ENCODE measurements at regions not wholly inside any gene's neighbourhood (a gene's known extent, or its start where the extent isn't known, plus 50 kb on each side); places are given as distances from the start of the nearest gene placed in this dataset.

DNA sequence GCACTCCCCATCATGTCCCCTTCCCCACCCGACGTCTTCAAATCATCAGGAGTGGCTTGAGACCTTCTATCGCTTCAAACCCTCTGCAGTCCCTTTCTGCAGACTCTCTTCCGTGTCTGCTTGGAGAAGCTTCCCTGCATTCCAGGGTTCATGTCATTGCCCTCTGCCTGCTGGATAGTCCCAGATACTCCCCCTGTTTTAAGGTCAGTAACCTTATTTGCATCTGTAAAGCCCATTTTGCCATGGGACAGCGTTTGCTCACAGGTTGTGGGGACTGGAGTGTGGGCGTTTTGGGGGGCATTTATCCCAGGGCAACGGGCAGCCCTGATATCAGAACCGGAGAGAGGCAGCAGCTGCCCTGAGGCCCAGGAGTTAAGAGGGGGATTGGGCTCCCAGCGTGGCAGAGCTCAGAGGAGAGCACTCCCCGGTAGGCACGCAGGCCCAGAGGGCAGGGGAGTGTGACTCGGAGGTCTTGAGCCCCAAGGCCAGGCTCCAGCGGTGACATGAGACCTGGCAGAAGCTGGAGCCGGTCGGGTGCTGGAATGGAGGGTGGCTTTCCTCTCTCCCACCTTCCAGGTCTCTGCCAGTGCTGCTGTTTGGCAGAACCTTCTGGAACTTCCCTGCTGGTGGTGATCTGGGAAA lies 73.8 kb downstream of the RTP5 start:
- FAIRE-seq, result no peak

DNA sequence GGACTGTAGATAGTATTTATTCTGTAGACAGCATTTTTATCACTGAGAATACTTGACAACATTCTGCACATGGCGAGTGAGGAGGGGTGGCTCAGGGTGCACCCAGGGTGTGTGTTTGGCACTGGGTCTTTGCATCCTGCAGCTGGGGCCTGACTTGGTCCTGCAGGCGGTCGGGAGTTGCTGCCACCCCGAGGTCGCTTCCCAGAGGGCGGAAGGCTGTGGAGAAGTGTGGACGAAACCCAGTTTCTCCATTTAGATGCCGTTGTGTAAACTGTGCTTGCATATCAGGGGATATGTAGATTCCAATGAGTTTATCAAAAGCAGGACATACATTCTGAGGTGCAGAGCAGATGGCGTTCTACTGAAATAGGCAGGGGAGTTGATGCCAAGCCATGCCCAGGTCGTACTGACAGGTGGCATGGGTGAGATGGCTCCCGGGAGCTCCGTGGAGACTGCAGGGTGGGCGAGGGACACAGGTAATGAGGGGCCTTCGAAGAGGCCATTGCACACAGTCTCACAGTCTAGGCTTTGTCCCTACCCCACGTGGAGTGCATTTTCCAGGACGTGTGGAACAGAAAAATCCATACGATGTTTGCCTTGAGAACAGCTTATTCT lies 74.5 kb downstream of the RTP5 start:
- no peak for FAIRE-seq

DNA sequence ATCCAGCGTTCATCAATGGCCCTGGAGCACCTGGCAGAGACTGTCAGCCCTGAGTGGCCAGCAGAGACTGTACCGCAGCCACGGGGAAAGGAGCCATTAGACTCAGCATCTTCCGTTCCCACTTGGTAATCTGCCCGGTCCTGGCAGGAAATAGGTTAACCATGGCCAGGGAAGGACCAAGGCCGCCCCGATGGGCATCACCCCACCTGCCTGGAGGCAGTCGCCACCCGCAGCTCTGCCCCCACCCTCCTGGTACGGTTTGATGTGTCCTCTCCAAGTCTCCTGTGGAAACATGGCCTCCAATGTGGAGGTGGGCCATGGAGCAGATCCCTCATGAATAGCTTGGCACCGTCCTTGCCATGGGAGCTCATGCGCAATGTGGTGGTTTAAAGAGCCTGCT lies 75.3 kb downstream of the RTP5 start:
- no peak for FAIRE-seq

DNA sequence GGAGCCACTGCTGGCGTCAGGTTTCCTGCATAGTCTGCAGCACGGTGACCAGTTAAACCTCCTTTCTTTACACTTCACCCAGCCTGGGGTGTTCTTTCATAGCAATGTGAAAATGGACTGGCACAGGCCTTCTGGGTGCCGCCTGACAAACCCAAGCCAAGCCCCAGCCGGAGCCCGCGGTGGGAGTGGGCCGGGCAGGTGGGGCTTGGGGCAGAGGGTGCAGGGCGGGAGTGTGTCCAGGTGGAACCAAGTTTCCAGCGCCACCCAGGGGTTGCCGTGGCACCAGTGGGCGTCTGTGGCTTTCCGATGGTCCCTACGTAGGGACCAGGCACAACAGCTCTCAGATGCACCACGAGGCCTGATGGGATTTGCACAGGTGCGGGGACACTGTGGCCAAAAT lies 75.8 kb downstream of the RTP5 start:
- FAIRE-seq, result no peak

DNA sequence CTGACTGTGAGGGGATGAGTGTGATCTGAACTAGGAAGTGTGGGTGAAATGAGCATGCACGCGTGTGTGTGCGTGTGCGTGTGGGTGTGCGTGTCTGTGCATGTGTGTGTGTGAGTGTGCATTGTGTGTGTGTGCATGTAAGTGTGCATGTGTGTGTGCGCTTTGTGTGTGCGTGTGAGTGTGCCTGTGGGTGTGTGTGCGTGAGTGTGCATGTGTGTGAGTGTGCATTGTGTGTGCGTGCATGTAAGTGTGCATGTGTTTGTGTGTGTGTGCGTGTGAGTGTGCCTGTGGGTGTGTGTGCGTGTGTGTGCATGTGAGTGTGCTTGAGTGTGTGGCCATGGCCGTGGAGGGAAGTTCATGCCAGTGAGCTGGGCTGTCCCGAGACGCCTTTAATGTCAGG lies 76.3 kb downstream of the RTP5 start:
- FAIRE-seq, result no peak

DNA sequence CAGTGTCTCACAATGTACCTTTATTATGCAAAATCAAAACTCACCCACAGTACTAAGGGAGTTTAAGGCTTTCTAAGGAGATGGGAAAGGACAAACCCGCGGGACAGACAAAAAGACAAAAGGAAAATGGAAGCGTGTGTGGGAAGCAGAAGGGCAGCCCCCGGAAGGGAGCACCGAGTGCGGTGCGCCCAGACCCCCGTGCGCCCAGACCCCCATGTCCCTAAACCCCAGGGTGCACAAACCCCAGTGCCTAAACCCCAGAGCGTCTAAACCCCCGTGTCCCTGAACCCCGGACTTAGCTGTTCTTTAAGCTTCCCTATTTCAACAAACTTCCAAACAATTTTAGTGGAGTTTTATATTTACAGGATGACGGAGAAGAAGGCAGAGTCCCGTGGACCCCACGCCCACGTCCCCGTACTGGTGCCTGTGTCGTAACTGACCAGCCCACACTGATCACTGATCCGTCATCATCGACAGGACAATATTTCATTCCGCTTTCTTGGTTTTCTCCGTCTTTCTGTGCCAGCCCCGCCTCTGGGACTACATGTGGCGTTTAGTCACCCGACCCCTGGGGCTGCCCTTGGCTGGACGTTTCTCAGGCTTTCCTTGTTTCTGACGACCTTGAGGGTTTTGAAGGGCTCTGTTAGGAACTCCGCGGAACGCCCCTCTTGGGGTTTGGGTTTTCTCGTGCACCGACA lies 76.9 kb downstream of the RTP5 start:
- no peak for FAIRE-seq

DNA sequence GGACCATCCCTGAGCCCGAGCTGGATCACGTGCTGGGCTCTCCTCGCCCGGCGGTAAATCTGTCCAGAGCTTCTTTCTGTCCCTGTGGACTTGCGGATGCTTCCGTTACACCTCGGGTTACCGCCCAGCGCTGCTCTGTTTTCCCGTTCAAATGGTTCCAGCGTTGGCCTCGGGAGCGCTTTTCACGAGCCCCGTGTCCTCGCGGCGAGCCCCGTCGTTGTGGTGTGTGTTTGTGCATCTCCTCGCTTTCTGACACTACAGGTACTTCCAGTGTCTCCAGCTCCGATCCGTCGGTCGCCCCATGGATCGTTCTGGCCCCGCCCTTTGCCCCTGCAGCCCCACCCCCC lies 77.4 kb downstream of the RTP5 start:
- no peak for FAIRE-seq

DNA sequence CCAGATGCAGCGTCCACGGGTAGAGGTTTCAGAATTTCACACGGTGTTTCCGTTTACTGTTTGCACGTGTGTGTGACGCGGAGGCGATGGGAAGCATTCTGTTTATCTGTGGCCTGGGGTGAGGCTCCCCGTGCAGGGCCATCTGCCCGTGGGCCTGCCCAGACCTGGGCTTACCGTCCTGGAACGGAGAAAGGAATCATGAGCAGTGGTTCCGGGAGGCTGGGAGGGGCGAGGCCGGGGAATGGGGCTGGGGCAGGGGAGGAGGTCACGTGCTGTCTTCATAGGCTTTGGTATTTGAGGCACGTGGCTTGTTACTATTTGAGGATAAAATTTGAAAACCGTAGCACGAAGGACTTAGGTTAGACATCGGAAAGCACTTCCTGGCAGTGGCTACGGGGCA lies 77.9 kb downstream of the RTP5 start:
- no peak for FAIRE-seq

DNA sequence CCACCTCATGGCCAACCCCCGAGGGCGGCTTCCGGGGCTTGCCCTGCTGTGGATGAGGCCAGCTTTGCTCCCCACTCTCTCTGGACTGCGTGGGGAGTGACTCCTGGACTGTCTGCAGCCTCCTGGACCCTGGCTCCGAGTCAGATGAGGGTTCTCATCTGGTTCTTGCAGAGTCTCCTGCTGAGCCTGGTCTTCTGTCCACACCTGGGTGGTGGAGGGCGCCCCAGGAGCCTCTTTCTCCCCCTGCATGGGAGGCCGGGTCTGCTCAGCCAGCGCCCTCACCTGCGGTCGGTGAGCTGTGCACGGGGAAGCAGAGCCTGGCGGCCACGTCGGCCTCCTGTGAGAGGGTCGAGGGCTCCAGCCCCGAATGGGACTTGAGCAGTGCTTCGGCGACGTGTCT lies 78.3 kb downstream of the RTP5 start:
- no peak for FAIRE-seq

DNA sequence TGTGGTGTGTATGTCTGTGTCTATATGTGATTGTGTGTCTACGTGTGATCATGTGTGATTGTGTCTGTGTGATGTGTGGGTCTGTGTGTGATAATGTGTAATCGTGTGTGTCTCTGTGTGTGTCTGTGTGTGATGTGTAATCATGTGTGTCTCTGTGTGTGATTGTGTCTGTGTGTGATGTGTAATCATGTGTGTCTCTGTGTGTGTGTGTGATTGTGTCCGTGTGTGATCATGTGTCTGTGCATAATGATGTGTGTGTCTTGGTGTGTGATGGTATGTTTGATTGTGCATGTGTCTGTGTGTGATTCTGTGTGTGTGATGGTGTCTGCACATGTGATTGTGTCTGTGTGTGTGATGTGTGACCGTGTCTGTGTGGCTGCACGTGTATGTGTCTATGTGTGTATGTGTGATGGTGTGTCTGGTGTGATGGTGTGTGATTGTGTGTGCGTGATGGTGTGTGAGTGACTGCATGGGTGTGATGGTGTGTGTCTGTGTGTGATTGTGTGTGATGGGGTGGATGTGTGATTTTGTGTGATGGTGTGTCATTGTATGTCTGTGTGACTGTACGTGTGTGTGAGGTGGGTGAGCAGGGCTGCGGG lies 78.9 kb downstream of the RTP5 start:
- FAIRE-seq, result no peak

DNA sequence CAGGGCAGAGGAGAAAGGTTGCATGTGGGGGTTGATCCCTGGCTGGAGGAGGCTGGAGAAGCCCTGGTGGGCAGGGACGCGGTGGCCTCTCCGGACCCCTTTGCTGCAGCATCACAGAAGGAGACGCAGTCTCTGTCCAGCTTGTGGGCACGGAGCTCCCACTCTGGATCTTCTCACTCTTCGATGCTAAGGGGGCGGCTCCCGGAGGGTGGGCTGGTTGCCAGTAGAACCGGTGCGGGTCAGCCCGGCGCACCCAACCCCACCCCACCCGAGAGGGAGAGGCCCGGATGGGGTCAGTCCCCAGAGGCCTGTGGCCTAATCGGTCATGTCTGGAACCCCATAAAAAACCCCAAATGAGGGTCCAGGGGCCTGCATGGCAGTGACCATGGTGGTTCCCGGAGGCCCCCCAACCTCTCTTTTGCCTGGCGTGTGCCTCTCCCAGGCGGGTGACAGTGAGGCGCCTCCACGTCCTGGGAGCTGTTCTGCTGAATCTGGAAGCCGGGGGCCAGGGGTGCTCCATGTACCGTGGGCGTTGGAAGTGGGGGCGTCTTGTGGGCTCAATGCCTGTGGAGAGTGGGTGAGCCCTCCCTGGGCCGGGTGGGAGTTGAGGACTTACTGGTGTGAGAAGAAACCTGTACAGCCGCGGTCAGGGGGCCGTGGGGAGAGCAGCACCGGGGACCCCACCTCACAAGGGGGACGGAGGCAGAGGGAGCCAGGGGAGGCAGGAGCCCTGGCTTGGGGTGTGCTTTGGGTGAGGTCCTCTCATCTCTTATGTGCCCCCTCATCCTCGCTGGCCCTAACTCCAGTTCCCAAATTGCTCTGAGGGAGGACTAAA lies 79.6 kb downstream of the RTP5 start:
- FAIRE-seq, result no peak

DNA sequence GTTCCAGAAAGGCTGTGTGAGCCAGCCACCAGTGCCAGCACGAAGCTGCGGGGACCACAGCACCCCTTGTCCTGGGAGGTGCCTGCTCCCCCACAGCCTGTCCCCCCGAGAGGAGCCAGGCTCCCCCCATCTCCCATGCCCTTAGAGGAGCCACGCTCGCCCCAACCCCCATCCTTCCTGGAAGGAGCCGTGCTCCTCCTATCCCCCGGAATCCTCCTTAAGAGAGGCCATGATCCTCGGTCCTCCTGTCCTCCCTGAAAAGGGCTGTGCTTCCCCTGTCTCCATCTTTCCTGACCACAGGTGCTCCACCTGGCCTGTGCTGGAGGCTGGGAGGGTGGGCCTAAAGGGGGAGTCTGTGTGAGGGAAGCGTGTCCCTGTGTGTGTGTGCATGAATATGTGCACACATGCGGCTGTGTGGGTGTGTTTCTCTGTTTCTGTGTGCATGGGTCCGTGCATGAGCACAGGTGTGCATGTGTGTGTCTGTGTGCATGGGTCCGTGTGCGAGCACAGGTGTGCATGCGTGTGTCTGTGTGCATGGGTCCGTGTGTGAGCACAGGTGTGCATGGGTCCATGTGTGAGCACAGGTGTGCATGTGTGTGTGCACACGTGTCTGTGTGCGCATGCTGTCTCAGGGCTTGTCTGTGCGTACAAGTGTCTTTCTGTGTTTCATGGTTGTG lies 80.3 kb downstream of the RTP5 start:
- no peak for FAIRE-seq

DNA sequence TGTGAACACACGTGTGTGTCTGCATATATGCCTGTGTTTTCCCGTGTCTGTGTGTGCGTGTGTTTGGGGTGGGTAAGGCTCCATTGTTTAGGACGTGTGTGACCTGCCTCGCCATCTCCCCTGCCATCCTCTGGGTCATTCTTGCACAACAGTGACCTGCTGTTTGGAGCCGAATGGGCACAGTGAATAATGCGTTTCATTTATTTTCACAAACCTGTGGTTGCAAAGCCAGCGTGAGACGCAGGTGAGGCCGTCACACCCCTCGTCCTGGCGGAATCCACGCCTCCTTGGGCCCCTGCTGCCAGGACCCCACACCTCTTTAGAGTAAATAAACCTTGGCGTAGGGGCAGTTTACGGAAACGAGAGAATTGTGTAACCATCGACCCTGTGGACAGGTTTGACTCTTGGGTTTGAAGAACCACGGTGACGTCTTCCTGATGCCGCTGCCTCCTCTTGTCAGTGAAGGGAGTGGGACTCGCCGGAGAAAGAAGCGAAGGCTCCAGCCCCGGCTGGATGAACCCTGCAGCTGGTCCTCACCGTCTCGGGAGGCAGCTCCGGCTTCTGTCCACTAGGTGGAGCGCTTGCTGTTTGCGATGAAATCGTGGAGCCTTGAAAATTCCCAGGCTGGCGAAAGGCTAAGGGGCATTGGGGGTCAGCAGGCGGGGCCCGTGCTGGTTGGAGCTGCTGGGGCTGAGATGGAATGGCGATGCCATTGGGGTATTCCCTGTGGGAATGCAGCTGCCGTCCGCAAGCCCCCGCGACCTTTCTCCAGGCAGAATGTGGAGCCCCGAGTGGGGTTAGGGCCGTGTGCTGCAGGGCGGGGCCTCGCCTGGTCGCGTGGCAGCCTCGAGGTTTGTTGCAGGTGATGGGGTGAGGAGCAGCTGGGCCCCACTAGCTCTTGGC lies 81.1 kb downstream of the RTP5 start:
- peak; percentile 53 for FAIRE-seq

DNA sequence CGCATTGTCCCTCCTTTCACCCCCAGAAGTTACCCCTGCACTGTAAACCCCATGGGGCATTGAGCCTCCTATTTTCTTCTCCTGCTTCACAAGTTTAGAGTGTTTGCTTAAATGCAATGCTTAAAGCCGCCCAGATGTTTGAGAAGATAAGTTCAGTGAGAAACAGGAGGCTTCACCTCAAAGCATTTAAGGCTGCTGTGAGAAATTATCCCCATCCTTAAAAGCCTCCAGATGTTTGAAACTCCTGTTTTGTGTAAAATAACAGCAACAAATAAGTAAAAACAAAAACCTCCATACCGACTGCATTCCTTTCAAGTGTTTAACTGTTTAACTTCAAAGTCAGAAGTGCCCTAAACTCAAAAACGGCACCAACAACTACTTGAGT lies 81.8 kb downstream of the RTP5 start:
- peak; percentile 95 for FAIRE-seq

DNA sequence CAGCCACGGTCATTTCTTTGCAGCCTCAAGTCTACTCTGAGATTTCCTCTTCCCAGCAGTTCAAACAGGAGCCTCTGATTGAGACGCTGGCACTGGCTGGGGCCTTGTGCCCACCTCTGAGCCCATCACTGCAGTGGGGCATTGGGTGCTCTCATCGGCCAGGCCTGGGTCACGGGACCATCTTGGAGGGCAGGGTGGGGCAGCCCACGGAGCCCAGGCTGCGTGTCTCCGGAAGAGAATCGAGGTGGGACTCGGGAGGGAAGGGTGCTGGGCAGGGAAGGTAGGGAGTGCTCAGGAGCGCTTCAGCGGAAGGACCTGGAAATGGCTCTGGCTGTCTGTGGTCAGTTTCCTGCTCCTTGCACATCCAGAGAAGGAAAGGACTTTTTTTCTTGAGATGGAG lies 82.4 kb downstream of the RTP5 start:
- no peak for FAIRE-seq

DNA sequence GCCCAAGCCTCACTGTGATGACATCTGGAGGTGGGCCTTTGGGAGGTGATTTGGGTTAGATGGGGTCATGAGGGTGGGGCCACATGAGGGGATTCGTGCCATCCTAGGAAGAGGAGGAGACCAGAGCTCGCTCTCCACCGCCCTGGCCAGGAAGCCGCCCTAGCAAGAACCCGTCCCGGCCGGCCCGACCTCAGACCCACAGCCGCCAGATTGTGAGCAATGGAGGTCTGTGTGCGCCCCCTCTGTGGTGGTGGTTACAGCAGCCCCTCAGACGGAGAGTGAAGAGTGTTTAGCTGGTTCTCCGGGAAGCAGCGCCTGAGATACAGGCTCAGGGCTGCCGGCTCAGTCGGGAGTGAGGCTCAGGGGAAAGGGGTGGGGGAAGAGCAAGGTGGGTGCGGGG lies 83.3 kb downstream of the RTP5 start:
- no peak for FAIRE-seq

DNA sequence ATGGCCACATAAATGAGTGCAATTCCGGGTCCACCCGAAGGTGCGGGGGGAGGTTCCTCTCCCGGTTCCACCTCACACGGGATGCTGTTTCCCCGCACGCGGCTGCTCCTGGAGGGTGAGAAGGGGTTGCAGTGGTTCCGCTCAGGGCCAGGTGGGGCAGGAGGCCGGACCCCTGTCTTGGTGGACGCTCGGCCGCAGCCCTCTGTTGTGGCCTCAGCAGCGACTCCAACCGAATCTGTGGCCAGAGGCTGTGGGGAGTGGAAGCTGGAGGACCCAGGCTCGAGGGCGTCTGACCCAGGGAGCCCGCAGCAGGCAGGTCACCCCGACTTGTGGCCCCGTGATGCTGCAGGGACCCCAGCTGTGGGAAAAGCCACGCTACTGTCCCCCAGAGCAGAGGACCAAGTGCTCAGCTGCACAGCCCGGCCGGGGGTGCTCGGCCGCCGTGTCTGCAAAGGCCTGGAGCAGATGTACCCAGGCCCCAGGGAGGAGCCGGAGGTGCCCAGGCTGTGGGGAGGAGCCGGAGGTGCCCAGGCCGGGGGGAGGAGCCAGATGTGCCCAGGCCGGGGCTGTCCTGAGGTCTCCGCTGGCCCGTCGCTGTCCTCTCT lies 83.9 kb downstream of the RTP5 start:
- FAIRE-seq, result no peak

DNA sequence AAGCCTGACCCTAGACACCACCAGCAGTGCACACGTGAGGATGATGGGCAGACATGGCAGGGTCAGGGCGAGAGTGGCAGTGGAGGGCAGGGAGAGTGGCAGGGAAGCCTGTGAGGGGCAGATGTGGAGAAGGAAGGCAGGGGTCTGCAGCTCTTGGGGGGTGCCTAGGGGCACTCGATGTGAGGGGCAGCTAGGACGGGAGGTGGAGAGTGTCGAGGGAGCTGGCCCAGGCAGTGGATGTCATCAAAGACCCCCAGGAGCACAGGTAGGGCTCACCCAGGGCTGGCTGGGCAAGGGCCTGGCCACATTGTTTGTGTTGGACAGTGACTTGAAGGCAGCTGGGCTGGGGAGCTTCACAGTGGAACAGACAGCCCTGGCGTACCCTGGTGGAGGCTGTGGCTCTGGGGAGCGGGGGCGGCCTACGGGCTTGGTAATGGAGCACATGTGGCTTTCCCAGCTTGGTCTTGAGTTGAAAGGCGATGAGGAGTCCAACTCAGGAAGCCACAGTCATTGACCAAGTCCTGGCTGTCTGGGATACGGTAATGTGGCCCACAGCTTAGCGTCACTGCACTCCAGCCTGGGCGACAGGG lies 87.1 kb downstream of the RTP5 start:
- no peak for FAIRE-seq

DNA sequence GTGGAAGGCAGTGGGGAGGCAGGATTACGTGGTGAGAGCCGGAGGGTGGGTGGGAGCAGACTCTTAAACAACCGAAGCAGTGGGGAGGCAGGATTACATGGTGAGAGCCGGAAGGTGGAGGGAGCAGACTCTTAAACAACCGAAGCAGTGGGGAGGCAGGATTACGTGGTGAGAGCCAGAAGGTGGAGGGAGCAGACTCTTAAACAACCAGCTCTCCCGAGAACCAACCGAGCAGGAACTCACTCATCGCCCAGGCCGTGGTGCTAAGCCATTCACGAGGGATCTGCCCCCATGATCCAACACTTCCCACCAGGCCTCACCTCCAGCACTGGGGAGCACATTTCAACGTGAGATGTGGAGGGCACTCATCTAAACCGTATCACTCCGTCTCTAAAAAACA lies 87.7 kb downstream of the RTP5 start:
- FAIRE-seq, result no peak

DNA sequence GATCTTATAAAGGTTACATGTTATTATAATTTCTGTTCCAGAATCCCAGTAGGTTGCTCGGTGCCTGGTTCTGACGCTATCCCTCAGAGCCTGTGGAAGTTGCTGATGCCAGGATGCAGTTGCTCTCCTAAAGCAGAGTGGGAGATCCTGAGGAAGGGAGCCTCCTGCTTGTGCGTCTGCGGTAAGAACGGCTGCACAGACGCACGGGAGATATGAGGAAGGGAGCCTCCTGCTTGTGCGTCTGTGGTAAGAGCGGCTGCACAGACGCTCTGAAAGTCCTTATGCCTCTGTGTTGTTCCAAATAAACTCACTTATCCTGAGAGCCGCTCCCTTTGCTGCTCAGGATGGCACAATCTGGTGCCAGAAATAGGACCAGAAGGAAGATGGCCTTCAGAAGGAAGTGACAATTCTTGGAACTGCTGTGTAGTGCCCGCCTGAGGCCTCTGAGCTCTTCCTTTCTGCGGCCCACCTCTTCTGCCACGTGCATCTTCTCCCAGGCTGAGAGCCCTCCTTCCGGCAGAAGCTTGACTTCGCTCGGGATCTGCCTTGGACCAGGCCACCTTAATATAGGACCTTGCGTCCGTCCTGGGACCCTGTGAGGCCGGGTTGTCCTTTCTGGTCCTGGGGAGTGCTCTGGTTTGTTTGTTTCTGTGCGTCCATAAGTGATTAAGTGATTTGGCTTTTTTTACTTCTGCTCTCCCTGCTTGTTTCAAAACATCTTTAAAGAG lies 89.5 kb downstream of the RTP5 start:
- FAIRE-seq, result no peak
